AG10803 (cell line): ENCODE measurements at regions not wholly inside any gene's neighbourhood (a gene's known extent, or its start where the extent isn't known, plus 50 kb on each side); places are given as distances from the start of the nearest gene placed in this dataset.

ENCODE experiments used
- DNase-seq: peaks from one replicate; pipeline ENCODE4 v3.0.0; 2010; ENCODE audit warnings: low read depth
- H3K4me3 ChIP-seq: 2 replicates; pipeline ENCODE4 v1.5.1; 2011; ENCODE audit warnings: mild to moderate bottlenecking, low read length, control low read depth
- CTCF ChIP-seq: conservative IDR thresholded peaks from 2 replicates; pipeline ENCODE4 v1.5.1; 2011; ENCODE audit warnings: mild to moderate bottlenecking, low read length, control low read depth, inconsistent platforms

DNA sequence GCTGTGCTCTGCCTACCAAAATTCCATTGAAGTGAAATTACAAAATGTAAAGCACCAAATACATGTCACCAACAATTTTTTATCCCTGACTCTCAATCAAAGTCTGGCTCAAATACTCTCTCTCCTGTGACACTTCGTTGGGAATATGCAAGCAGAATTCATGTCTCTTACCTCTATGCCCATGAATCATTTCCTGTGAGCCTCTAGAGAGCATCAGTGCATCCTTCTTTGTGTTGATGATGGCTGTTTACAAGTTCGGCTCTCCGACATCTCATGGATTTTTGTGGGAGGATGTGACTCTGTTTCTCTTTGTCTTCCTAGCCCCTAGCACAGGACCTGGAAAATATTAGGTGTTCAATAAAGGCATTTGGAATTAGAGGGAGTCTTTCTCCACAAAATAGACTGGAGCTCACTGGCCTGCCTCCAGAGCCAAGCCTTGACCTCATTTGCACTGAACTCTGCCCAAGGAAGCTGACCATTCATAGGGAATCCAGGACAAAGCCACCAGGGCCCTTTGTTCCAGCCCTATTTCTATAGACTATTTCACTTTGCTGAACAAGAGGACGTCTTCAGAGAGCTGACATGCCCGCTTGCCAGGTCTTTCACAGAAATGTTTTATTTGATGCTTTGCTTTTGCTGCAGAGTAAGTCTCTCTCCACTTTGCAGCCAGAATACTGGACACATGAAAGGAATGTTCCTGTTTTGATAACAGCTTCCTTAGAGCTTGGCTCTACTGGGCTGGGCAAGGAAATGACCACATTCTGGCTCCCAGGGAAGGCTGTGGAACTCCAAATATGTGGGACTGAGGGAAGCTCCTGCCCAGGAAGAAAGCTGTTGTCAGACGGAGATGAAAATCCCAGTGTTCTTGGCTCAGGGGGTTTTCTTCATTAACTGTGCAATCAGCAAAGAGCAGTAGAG, 194.5 kb upstream of the CDYL start:
- no peak for TF ChIP-seq CTCF
- DNase-seq, result peak; percentile 97
- no peak overlapping the region for H3K4me3 ChIP-seq

DNA sequence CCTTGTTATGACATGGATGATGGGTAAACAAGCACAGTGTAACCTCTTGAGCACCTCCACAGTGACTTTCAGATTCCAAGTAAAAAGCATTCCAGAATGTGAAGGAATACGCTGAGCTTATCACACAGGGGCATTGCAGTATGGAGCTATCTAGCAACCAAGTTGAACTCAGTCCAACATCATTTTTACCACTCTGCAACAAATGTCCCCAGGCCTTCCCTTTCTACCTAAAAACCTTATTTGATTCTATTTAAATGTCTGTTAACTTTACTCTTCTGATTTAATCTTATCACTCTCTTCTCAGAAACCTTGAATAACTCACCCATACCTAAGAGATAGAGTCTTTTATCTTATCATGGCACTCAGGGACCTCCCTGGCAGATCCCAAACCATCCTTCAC, 195.8 kb upstream of the CDYL start:
- DNase-seq, result no peak
- no peak overlapping the region for H3K4me3 ChIP-seq
- TF ChIP-seq CTCF, result no peak

DNA sequence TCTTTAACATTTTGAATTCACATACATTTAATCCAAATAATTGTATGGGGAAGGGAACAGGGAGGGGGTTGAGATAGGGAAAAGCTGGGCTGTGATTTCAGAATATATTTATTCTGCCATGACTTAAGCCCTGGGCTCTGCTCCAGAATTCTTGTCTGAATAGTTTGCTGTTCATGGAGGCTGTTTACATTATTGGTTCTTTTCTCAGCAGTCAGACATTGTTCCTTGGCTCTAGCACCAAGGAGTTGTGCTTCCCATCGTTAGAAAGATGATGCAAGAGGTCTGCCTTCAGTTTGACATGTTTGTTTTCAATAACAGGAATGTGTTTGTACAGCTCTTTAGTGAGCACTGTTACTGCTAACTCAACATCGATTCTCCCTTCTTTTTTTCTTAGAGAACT, 198.8 kb upstream of the CDYL start:
- H3K4me3 ChIP-seq, result no peak overlapping the region
- TF ChIP-seq CTCF, result no peak
- DNase-seq, result peak; percentile 97

DNA sequence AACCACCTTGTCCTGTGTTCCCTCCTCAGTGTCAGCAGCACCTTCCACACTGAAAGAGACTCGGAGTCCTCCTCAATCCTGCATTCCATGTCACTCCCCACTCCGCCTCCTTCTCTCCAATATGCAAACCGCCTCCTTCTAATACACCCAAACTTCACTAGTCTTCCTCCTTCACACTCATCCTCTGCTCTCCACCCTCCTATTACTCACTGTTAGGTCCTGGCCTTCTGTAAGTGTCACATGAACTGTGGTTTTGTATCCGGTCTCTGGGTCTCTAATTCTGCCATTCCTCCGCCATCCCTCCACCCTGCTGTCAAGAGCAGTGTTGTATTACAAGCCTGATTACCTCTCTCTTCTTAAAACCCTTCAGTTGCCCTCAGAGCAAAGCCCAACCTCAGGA, 200.5 kb upstream of the CDYL start:
- no peak for TF ChIP-seq CTCF
- no peak overlapping the region for H3K4me3 ChIP-seq
- DNase-seq, result no peak

DNA sequence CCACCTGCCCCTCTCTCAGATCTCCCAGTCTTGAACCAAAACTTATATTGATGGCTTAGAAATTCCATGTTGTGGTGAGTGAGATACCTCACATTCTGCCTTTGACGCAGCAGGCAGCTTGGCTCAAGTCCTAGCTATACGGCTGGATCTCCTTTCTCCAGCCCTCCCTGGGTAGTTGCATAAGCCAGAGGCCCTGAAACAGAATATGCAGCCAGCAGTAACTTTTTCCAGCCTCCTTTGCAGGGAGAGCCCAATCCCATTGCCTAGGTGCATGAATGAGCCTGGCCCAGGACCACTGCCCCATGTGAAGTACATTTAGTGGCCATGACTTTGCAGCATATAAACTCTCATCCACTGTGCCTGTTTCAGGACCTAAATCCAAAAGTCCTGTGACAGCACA, 202.2 kb upstream of the CDYL start:
- DNase-seq, result peak; percentile 65
- TF ChIP-seq CTCF, result no peak
- no peak overlapping the region for H3K4me3 ChIP-seq

DNA sequence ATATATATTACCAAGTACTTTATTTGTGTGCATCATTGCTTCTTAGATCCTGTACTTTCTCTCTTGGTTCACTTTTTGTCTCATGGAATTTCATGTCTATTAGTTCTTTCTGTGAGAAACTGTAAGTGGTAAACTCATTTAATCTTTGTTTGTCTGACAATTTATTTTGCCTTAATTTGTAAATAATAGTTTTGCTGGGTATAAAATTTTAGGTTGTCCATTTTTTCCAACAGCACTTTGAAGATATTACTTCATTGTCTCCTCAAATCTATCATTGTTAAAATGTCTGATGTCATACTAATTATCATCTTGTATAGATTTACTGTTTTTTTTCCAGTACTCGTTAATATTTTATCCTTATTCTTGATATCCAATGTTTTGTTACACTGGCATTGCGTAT, 205.2 kb upstream of the CDYL start:
- no peak for DNase-seq
- no peak for TF ChIP-seq CTCF
- no peak overlapping the region for H3K4me3 ChIP-seq

DNA sequence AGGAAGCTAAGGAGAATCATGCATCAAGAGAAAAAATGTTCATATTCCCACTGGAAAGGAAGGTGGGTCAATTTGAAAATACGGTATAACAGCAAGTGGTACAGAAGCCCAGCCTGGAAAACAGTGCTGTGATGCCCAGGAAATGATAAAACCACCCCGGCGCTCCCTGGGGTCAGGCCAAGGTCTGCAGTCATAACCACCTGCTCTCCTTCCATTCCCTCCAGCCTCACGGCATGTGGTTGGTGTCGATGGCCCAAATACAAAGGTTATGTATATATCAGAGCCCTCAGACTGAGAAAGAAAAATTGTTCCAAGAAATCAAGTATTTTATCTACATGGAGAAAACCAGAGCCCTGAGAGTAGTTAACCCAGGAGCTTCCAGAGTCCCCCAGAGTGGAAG, 208.1 kb upstream of the CDYL start:
- DNase-seq, result no peak
- H3K4me3 ChIP-seq, result no peak overlapping the region
- TF ChIP-seq CTCF, result no peak
